ENCODE measurements at regions not wholly inside any gene's neighbourhood (a gene's known extent, or its start where the extent isn't known, plus 50 kb on each side); places are given as distances from the start of the nearest gene placed in this dataset. TPM values are rescaled to one million over a fixed set of nuclear protein-coding genes. Genes with fewer than 3 reads are reported as not detected.

DNA sequence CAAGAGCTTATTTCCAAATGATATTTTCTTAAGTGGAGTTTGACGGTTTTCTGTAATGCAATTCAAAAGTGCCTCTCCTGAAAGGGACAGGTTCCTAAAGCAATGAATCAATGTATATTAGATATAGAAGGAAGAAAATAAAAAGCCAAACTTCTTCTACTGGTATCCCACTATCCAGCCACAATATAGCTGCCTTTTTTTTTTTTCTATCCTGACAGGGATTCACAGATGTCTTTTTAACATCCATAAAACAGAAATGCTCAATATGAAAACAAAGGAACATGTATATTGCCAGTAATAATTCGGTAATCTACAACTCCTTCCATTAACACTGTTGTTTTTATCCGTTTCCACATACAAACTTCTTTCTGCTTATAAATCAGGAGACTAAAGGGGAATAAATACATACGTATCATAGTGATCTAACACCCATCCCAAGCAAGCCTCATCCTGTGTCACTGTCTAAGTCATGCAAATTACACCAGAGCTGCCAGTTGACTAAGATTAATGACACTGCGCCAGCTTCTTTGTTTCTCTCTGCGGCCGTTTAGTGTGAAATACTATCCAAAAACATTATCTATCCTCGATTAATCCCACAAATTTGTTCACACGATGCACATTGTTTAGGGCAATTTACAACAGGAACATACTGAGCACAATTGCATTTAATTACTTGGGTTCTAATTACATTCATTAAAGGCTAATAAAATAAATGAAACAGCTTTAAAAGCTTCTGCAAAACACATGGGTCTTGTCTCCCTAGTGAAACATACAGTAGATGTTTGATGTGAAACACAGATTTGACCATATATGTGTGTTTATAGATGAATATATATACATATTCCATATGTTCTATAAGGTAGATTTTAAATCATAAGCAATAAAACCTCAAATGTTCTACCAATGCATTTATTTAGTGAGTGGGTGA lies 51.9 kb upstream of the CDIN1 start:
- no peak overlapping the region for H3K4me3 Mint-ChIP-seq

DNA sequence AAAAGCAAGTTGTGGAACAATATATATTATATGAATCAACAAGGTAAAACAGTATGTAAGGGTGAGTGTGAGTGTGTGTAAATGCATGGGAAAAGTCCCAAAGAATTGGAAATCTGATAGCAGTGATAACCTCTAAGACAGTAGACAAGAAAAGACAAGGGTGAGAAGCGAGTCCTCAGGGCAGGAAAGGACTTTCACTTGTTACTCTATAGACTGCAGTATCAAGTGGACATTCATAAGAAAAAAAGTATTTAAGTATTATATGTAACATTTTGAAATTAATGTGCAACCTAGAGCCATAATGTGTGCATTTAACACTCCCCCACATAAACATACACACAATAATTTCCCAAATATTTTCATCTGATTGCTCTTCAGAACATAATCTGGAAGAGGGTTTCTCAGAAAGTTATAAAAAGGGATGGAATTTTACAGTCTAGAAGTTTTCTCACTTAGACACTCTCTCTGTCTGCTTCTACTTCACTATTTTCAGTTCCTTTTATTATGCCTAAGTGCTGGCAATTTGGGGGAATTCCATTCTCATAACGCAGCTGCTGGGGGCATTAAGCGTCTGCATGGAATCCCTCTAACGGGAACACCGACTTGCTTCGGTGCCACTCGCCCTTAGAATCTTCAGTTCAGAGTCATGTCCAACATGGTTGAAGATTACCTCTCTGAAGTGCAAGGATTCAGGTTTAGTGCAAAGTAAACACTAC lies 50.0 kb upstream of the CDIN1 start:
- TF ChIP-seq, protein P1, sequence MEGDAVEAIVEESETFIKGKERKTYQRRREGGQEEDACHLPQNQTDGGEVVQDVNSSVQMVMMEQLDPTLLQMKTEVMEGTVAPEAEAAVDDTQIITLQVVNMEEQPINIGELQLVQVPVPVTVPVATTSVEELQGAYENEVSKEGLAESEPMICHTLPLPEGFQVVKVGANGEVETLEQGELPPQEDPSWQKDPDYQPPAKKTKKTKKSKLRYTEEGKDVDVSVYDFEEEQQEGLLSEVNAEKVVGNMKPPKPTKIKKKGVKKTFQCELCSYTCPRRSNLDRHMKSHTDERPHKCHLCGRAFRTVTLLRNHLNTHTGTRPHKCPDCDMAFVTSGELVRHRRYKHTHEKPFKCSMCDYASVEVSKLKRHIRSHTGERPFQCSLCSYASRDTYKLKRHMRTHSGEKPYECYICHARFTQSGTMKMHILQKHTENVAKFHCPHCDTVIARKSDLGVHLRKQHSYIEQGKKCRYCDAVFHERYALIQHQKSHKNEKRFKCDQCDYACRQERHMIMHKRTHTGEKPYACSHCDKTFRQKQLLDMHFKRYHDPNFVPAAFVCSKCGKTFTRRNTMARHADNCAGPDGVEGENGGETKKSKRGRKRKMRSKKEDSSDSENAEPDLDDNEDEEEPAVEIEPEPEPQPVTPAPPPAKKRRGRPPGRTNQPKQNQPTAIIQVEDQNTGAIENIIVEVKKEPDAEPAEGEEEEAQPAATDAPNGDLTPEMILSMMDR (IDR thresholded peaks at IDR 0.05; ENCODE audit: unreplicated experiment), result no peak
- Mint-ChIP-seq H3K4me3 (no peak overlapping the region), H3K36me3 (no peaks in the 10 kb centered on the region), H3K27ac (no peak overlapping the region), H3K27me3 (ENCODE audit: low read depth) (no peaks in the 10 kb centered on the region), H3K4me1 (peaks cover 42% of the 10 kb centered on the region), H3K9me3 (no peaks in the 10 kb centered on the region)
- DNase-seq (ENCODE audit: low spot score in 2 of 2, unreplicated experiment in 2 of 2), result no peak

More for the DNA sequence above, 51.9 kb upstream of the CDIN1 start:
- TF ChIP-seq, protein P1 (IDR thresholded peaks at IDR 0.05; ENCODE audit: unreplicated experiment), result no peak
- peaks cover 34% of the 10 kb centered on the region for H3K4me1 Mint-ChIP-seq
- H3K27ac Mint-ChIP-seq, result no peak overlapping the region
- no peak for DNase-seq (ENCODE audit: low spot score in 2 of 2, unreplicated experiment in 2 of 2)
- H3K36me3 Mint-ChIP-seq, result no peaks in the 10 kb centered on the region
- H3K27me3 Mint-ChIP-seq (ENCODE audit: low read depth), result no peaks in the 10 kb centered on the region
- H3K9me3 Mint-ChIP-seq, result no peaks in the 10 kb centered on the region

Small RNAs in the stretch of these regions (microRNA-seq; reads per million reads assigned to microRNA genes)
- gene MIR4510, result not detected

Measured in mesothelial cell of epicardium (in vitro differentiated cells).